KBM-7 (cell line): ENCODE measurements at regions not wholly inside any gene's neighbourhood (a gene's known extent, or its start where the extent isn't known, plus 50 kb on each side); places are given as distances from the start of the nearest gene placed in this dataset.

ENCODE experiments used
- DNase-seq: peaks from one replicate; pipeline ENCODE4 v3.0.0-alpha.2; 2015
- in situ Hi-C: fragments of 300-500 bp; cut with MboI; formaldehyde crosslinking; loops from 2 replicates; pipeline ENCODE4 v1.14.3; 2020; ENCODE audit warnings: low sequenced_read_pairs, low pct_unique_long_range_greater_than_20kb, mixed read lengths

DNA sequence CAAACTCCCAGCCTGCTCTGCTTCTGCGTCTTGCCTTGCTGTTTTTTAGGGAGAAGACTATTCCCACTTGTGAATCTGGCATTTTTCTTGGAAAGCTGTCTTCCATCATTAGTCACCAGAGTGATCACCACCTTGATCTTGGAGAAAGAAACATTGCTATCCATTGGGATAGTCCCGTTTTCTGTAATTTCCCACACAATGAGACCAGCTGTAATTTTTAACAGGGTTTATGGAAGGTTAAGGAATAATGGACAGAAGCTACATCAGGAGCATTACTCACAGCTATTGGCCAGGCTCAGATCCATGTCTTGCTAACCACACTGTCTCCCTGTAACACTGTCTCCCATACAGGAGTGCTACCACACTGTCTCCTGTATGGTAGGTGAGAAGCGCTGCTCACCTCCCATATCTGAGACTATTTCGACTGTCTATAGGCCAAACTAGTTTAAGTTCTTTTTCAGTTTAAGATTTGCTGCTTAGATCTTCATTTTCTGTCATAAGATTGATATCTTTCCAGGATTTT is 523.0 kb downstream of the SPRY1 start:
- no peak for DNase-seq
- in situ Hi-C loops: no loop called here

DNA sequence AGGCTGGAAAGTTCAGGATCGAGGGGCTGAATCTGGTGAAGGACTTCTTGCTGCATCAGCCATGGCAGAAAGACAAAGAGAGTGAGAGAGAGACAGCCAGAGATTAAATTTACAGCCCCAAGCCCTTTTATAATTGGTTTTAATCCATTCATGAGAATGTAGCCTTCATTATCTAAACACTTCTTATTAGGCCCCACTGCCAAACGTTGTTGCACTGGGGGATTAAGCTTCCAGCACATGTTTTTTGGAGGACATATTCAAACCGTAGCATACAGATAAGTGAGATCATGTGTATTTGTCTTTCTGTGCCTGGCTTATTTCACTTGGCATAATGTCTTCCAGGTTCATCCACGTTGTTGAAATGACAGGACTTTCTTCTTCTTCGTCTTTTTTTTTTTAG is 524.7 kb downstream of the SPRY1 start:
- no peak for DNase-seq
- in situ Hi-C loops: no loop called here

DNA sequence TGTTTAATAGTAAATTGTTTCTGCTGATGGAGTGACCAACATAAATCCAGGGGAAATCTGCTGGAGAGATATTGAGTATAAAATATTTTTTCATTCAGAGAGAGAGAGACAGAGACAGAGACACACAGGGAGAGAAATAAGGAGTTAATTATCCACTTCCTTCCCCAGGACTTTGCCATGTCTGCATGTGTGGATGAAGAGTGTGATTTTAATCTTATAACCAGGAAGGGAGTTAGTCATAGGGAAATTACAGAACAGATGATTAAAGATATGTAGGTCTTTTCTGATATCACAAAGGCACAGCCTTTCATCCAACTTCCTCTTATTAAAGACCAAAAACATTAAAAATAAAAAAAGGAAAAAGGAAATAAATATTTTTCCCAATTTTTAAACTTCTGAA is 526.3 kb downstream of the SPRY1 start:
- peak; percentile 25 for DNase-seq
- in situ Hi-C loops: no loop called here

DNA sequence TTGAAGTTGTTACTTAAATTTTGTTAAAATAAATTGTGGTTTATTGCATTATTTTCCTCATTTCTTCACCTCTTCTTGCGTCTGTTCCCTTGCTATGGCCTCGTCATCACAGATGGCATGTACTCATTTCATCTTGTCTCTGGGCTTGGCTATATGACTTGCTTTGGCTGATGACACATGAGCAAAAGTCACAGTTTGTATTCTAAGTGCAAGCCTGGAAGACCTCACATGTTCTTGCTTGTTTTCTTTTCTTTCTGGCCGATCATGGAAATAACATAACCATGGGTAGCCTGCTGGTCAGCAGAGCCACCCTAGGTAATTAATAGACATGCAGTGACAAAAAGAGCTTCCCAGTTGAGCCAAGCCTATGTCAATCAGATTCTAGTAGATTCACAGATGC is 527.9 kb downstream of the SPRY1 start:
- no peak for DNase-seq
- in situ Hi-C loops: no loop called here

DNA sequence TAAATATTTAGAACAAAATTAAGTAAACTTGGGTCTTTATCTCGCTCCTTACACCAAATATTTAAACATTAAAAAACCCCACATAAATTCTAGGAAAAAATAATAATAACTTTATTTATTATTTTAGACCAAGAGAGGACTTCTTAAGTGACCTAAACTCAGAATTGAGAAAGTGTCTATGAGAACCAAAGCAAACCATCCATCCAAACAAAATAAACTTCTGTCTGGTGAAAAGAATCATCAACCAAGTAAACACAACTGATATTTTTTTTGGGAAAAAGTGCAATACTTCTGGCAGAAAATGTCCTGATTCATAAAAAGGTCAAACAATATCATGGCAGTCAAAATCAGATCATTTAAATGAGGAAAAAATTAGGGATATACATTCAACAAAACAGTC is 533.0 kb downstream of the SPRY1 start:
- in situ Hi-C loops: no loop called here
- no peak for DNase-seq

DNA sequence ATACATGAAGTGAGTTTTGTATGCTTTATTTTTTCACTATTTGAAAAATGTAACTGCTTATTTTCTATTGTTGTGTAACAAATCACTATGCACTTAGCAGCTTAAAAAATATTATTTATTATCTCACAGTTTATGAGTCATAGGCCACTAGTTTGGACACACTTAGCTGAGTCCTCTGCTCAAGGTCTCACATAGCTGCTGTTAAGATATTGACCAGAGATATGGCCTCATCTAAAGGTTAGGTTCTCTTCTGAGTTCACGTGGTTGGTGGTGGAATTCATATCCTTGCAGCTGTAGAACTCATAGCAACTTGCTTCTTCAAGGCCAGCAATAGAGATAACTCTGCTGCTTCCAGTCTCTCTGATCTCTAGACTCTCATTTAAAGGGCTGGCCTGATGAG is 534.4 kb downstream of the SPRY1 start:
- in situ Hi-C loops: no loop called here
- no peak for DNase-seq

DNA sequence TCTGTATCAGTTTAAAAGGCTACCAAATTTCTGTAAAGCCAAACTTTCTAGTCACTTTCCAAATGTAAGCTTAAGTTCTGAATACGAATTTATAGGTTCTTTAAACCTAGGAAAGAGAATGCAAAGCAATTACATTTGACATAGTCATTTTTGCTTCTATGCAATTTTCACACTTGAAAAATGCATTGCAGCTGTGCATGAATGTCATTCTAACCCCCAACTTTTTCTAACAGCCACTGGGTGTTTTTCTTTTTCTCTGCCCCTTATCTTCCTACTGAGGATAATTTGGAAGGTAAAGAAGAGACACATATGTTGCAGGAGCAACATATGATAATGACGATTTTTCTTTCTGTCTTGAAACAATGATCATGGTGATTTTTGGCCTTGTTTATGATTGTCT is 537.5 kb downstream of the SPRY1 start:
- no peak for DNase-seq
- in situ Hi-C loops: no loop called here

DNA sequence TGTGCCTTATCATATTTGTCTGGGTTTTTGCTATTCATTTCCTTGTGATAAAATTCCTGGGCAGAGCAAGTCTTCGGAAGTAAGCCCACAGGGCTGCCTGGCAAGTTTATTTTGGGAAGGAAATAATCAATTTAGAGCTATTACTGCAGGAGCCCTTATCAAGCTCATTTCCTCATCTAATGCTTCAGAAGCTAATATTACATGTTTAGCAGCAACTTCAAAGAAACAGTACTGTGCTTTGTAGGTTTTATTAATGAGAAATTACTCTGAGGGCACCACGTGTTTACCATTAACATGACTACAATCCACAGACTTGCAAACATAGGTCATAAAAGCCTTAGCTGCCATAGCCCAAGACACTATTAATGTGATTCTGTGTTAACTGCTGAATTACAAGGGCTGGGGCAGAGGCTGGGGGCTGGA is 540.0 kb downstream of the SPRY1 start:
- no peak for DNase-seq
- in situ Hi-C loops: no loop called here

DNA sequence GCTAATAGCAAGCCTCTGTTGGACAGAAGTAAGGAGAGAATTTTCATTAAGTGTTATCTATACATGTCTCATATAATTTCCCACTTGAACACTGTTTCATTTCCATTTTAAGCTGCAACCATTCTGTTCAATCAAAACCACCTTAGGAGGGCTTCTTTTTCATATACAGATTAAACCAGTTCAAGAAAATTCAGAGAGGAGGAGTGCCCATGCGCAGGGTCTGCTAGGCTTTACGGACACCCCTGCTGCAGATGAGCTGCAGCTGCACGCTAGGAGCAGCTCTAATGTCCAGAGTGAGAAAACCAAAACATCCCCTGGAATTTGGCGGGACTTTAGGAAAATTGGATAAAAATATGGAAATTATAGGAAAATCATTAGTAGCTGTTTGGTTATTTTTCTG is 541.0 kb downstream of the SPRY1 start:
- DNase-seq: no peak
- in situ Hi-C loops: no loop called here

DNA sequence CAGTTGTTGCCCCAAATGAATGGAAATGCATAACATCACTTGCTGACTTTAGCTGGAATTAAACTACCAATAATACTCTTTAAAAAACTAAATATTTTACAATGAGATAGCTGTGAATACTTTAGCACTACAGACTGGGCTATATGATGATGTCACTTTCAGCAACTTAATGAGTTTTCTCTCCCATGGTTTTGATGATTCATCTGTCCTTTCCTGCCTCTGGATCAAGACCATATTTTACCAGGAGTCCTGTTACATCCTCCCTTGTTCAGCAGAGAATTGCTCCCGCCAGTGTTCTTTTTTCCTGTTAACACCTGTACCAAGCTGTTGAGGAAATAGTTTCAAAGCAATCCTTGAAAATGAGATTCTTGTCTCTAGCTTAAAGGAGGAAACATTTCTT is 543.0 kb downstream of the SPRY1 start:
- no peak for DNase-seq
- in situ Hi-C loops: no loop called here

DNA sequence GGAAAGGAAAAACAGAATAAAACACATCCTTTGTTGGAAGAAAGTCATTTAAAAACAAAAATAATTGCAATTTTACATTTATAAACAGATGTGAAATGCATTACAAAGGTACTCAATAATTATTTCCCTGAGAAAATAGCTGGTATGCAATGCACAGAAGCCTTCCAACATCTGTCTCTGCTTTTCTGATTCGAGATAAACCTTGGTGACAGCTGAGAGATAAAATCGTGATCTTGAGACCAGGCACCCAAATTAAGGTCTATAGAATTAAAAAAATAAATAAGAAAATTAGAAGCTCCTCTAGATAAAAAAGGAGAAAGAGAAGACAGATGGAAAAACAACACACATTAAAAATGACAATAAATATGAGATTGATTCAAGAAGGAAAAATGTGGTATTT is 544.0 kb downstream of the SPRY1 start:
- DNase-seq: no peak
- in situ Hi-C loops: no loop called here

DNA sequence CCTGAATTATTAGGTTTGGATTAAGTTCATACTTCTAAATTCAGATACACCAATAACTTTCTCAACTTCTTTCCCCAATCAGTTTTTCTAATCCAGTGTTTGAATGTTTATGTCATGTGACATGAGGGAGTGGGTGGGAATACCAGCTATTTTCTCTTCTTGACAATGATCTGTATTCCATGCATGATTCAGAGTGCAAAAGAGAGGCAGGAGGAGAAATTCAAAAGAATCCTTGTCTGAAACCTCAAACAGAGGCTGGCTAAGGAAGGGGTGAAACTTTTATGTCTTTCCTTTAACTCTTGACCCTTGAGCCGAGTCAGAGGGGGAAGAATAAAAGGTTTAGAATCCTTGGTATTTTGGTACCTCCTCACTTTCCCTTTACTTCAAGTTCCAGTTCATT is 544.7 kb downstream of the SPRY1 start:
- no peak for DNase-seq
- in situ Hi-C loops: no loop called here

DNA sequence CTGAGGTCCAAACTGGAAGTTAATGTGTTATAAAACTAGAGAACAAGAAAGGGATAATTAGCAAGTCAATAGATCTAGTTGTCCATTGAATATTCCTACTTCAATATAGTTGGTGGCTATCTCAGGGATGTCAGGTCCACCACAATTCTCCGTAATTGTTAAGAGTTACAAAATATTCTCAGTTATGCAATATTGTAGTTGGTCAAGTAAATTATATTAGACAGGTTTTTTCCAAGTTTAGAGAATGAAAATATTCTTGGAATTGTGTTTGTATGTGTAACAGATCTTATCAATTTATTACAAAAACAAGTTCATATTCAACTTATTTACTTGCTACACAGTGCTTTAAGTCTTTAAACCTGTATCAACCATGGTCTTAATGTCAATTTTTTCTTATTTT is 547.4 kb downstream of the SPRY1 start:
- in situ Hi-C loops: no loop called here
- no peak for DNase-seq

DNA sequence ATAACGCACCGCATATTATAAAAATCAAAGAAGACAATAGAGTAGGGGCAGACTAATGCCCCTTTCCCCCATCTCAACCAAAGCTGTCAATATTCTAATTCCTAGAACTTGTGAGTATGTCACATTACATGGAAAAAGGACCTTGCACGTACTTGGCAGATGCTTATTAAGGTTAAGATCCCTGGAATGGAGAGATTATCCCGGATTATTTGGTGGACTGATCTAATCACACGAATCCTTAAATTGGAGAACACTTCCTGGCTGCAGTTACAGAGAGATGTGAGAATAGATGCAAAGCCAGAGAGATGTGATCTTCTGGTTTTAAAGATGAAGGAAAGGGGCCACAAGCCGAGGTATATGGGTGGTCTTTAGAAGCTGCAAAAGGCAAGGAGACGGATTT is 548.7 kb downstream of the SPRY1 start:
- in situ Hi-C loops: no loop called here
- DNase-seq: no peak

DNA sequence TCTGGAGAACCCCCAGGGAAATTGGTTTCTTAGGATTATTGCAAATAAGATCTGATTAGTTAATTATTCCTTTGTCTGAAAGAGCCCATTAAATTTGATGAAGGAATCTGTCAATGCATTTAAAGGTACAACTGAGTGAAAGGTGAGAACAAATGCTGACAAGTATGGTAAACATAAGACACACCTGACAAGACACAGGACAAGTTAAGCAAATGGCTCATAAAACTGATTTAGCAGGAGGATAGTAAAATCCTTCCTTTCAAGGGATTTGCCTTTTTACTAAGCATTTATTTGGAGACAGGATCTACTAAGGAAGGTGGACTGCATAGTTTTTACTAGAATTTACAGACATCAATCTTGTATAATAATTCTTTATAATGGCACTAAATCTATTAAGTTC is 553.9 kb downstream of the SPRY1 start:
- in situ Hi-C loops: no loop called here

DNA sequence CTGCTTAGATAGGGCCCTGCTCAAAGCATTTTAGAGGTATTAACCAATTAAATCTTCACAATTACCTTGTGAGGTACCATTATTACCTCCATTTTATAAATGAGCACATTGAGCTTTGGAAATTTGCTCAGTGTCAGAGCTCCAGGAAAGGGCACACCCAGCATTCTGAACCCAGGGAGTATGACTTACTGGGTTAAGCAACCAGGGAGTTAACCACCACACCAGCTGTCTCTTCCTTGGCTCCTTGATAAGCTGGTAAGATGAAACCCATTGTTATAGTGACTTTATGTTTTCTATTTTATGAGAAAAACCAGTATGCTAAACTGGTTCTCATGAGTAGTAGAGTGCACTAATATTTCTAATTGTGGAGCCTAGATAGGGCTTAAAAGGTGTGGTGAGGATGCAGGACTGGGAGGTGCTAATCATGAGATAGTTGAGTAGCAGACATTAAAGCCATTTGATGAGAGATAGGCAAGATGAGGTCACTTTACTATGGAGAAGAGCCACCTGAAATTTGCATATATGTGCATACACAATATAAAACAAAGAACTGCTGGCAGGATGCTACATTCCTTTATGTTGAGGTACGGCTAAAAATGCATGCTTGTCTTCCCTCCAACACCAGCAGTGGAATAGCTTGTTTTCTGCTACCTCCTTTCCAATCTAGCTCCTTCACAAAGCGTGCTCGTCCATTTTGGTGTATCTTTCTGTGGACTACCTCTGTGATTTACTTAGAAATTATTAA is 556.1 kb downstream of the SPRY1 start:
- DNase-seq: no peak
- in situ Hi-C loops: no loop called here

More for the DNA sequence above, 553.9 kb downstream of the SPRY1 start:
- DNase-seq: no peak

DNA sequence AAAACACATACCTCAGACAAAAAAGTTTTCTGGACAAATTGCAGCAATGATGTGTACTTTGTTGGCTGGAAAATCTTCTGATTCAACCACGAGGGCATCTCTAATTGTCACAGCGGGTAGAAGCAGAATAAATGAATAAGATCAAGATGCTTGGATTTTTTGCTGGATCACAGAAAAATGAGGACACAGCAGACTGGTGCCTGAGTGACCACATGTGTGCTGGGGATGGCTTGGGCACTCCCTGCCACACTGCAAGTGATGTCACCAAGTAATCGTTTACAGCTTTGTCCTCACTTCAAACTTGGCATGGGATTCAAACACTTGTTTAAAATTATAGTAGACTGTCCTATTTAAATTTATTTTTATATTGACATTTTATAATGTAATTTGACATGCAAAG is 557.0 kb downstream of the SPRY1 start:
- DNase-seq: no peak
- in situ Hi-C loops: no loop called here

DNA sequence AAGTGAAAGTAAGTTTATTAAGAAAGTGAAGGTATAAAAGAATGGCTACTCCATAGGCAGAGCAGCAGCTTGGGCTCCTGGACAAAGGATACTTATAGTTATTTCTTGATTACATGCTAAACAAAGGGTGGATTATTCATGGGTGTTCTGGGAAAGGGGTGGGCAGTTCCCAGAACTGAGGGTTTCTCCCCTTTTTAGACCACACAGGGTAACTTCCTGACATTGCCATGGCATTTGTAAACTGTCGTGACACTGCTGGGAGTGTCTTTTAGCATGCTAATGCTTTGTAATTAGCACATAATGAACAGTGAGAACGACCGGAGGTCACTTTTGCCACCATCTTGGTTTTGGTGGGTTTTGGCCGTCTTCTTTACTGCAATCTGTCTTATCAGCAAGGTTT is 557.6 kb downstream of the SPRY1 start:
- in situ Hi-C loops: no loop called here
- DNase-seq: no peak

DNA sequence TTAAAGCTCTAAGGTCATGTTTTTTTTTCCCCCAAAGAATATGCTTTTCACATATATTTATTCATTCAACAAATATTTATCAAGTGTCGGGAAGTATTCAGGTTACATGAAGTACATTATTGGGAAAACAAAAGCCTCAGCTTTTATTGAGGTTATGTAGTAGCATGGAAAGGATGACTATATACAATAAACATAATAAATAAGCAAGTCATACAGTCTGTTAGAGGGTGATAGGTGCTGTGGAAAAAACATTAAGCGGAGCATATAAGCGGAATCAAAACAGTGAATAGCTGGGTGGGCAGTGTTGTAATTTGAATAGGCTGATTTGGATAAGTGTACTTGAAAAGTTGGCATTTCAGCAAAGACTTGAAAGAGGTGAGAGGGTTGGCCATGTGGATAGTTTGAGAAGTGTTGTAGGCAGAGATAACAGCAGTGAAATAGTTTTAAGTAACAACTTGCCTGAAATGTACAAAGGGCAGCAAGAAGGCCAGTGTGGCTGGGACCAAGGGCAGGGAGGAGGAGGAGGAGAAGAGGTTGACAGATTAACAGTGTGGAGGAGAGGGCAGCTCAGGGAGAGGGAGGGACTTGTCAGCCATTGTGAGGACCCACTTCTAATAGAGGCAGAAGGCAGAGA is 558.7 kb downstream of the SPRY1 start:
- in situ Hi-C loops: no loop called here
- no peak for DNase-seq

DNA sequence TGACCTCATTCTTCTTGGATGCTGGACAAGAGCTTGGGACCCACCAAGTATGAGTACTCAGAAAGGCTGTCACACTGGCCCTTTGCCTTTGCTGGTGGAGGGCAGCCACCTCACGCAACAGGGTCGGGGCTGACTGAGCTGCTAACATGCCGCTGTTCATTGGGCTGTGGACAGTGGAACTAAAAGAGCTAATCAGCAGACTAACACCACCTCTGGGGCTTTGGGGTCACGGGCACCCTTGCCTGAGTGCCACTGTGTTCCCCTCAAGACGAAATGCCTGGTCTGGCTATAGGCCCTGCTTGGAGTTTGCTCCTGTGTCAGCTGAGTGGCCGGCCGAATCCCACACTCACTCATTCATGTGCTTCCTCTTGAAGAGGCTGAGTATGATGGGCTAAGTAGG is 559.6 kb downstream of the SPRY1 start:
- no peak for DNase-seq
- in situ Hi-C loops: no loop called here
